NCI-H2171 treated with DMSO at 0.1 percent for 48 hours (cell line): ENCODE measurements at regions not wholly inside any gene's neighbourhood (a gene's known extent, or its start where the extent isn't known, plus 50 kb on each side); places are given as distances from the start of the nearest gene placed in this dataset.
"Not testable (repeated sequence)": the region's sequence is repeated elsewhere in the genome, so short reads cannot be mapped to it uniquely, and the experiment has no call there.

Experiments
- DNase-seq: peaks from one replicate; lab custom pipeline; 2025; lab: John Stamatoyannopoulos, UW

GRCh38 chr10:56104487-56104886 lies 256.6 kb downstream of the ZWINT start:
- no peak for DNase-seq

DNA sequence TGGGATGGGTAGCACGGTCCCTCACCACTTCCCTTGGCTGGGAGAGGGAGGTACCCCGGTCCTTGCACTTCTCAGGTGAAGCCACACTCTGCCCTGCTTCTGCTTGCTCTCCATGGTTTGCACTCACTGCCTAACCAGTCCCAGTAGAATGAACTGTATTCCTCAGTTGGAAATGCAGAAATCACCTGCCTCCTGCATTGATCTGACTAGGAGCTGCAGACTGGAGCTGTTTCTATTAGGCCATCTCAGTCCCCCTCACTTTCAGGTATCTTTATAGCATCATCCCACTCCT lies 264.9 kb downstream of the ZWINT start:
- no peak for DNase-seq

GRCh38 chr10:56095506-56096225 lies 265.4 kb downstream of the ZWINT start:
- DNase-seq = no peak

DNA sequence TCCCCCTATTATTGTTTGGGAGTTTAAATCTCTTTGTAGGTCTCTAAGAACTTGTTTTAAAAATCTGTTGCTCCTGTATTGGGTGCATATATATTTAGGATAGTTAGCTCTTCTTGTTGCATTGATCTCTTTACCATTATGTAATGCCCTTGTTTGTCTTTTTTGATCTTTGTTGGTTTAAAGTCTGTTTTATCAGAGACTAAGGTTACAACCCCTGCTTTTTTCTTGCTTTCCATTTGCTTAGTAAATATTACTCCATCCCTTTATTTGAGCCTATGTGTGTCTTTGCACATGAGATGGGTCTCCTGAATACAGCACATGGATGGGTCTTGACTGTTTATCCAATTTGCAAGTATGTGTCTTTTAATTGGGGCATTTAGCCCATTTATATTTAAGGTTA lies 267.4 kb downstream of the ZWINT start:
- not testable (repeated sequence) for DNase-seq

DNA sequence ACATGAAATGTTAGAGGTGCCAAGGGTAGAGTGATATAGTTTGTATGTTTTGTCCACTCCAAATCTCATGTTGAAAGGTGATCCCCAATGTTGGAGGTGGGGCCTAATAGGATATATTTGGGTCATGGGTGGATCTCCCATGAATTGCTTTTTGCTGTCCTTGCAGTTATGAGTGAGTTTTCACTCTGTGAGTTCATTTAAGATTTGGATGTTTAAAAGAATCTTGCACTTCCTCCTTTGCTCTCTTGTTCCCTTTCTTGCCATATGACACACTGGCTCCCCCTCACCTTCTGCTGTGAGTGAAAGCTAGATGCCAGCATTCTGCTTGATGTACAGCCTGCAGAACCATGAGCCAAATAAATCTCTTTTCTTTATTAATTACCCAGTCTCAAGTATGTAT lies 269.2 kb downstream of the ZWINT start:
- no peak for DNase-seq

- DNase-seq = no peak
Observed at GRCh38 chr10:56090914-56091540, 270.0 kb downstream of the ZWINT start.

- no peak for DNase-seq
Observed at GRCh38 chr10:56085406-56086122, 275.5 kb downstream of the ZWINT start.

- DNase-seq = no peak
Observed at GRCh38 chr10:56082169-56082568, 278.9 kb downstream of the ZWINT start.

- no peak for DNase-seq
Observed at GRCh38 chr10:56068473-56069263, 292.4 kb downstream of the ZWINT start.

DNA sequence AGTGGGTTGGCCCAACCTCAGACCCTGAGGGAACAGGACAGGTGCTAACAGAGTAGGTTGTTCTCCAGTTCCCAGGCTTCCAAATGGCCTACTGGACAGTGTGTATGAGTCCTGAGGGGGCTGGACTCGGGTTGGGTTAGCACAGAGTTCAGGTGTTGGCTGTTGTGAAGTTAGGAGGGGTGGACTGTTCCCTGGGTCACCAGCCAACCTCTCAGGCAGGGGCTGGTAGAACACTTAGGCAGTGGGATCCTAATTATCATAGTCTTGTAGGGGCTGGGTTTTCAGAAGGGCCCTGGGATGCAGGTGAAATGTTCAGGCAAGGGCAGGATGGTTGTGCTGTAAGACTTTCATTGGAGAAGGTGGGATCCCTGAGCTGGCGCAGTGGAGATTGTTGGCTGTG lies 293.0 kb downstream of the ZWINT start:
- DNase-seq = no peak

- no peak for DNase-seq
Observed at GRCh38 chr10:56063642-56064041, 297.4 kb downstream of the ZWINT start.

- DNase-seq = no peak
Observed at GRCh38 chr10:56057860-56058259, 303.2 kb downstream of the ZWINT start.

DNA sequence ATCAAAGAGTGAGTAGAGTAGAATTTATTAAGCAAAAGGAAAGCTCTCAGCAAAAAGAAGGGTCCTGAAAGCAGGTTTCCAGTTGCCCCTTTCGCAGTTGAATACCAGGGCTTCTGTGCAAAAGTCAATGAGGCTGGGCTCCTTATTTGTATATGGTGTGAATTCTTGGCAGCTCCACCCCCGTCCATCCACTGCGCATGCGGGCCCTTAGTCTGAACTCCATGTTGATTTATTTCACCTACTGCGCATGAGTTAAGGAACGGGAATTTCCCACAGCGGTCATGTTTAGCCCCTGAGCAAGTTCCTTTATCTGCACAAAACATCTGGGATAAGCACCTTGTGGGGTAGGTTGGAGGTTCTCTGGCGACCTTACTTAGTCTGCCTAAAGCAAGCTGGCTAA lies 325.6 kb downstream of the ZWINT start:
- no peak for DNase-seq

GRCh38 chr10:56028298-56029132 lies 332.5 kb downstream of the ZWINT start:
- DNase-seq = no peak

- no peak for DNase-seq
Observed at GRCh38 chr10:56012101-56012500, 349.0 kb downstream of the ZWINT start.

GRCh38 chr10:56003555-56003954 lies 357.5 kb downstream of the ZWINT start:
- DNase-seq = no peak

- DNase-seq = no peak
Observed at GRCh38 chr10:55989188-55989587, 371.9 kb downstream of the ZWINT start.

GRCh38 chr10:55979203-55979602 lies 381.9 kb downstream of the ZWINT start:
- DNase-seq = no peak

DNA sequence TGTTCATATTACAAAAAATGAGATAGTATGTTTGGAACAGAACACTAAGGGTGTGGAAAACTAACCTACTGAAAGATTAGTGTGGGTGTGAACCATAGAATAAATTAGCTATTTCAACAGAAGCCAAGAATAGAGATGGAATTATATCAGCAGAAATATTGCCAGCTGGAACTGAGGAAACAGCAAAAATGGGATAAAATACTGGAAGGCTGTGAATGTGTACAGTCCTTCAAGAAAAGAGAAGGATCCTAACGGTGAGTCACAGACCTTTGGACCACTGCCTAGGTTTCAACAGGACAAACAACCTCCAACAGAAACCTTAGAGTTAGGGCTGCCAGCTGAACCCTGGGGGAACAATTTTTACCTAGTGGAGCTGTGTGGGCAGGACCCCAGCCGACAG lies 395.0 kb downstream of the ZWINT start:
- no peak for DNase-seq

GRCh38 chr10:55943403-55943802 lies 417.7 kb downstream of the ZWINT start:
- DNase-seq = no peak

GRCh38 chr10:55929291-55929690 lies 431.8 kb downstream of the ZWINT start:
- no peak for DNase-seq
